ENCODE measurements at regions not wholly inside any gene's neighbourhood (a gene's known extent, or its start where the extent isn't known, plus 50 kb on each side); places are given as distances from the start of the nearest gene placed in this dataset.

- TF ChIP-seq CTCF (IDR thresholded peaks at IDR 0.05) (no peak), ZFX (IDR thresholded peaks at IDR 0.05; ENCODE audit: borderline replicate concordance) (no peak)
These were observed 300.8 kb downstream of the POM121L12 start for GRCh38 chr7:53336105-53336668.

All from 22Rv1 (cell line).